Central memory CD8-positive, alpha-beta T cell (primary cell): ENCODE measurements at regions not wholly inside any gene's neighbourhood (a gene's known extent, or its start where the extent isn't known, plus 50 kb on each side); places are given as distances from the start of the nearest gene placed in this dataset.
A peak's percentile ranks its signal among the peaks of the same experiment; 100 is the strongest.
"Not testable (repeated sequence)": the region's sequence is repeated elsewhere in the genome, so short reads cannot be mapped to it uniquely, and the experiment has no call there.

ENCODE experiments used
- ATAC-seq: fragments of 150-1000 bp; cut with Tn5 transposase; replicated peaks from 2 replicates; pipeline ENCODE4 v1.10.0; 2022; ENCODE audit warnings: mild to moderate bottlenecking, moderate FRiP score, moderate number of reproducible peaks; ENCODE audit not compliant: poor library complexity, severe bottlenecking; ENCODE audit errors: extremely low read depth
- DNase-seq, 2 donors: peaks; one replicate each; pipeline ENCODE4 v3.0.0; 2021; ENCODE audit warnings: low spot score in 2 of 2
- H3K27ac Mint-ChIP-seq: one replicate; pipeline ENCODE4 v1.8.0; 2022; ENCODE audit warnings: low read depth, mild to moderate bottlenecking, moderate library complexity, mixed read lengths
- H3K27me3 Mint-ChIP-seq: one replicate; pipeline ENCODE4 v1.8.0; 2022; ENCODE audit warnings: mixed read lengths
- H3K36me3 Mint-ChIP-seq: one replicate; pipeline ENCODE4 v1.8.0; 2022; ENCODE audit warnings: mild to moderate bottlenecking, moderate library complexity, mixed read lengths; ENCODE audit not compliant: insufficient read depth
- H3K4me1 Mint-ChIP-seq: one replicate; pipeline ENCODE4 v1.8.0; 2022; ENCODE audit warnings: mixed read lengths
- H3K4me3 Mint-ChIP-seq: one replicate; pipeline ENCODE4 v1.8.0; 2022; ENCODE audit warnings: mild to moderate bottlenecking, moderate library complexity, mixed read lengths
- H3K9me3 Mint-ChIP-seq: one replicate; pipeline ENCODE4 v1.8.0; 2022; ENCODE audit warnings: mixed read lengths

GRCh38 chr15:30688684-30689083 is 62.8 kb downstream of the ARHGAP11B start:
- not testable (repeated sequence) for H3K9me3 Mint-ChIP-seq, H3K27me3 Mint-ChIP-seq, H3K4me1 Mint-ChIP-seq, ATAC-seq, H3K27ac Mint-ChIP-seq, H3K4me3 Mint-ChIP-seq, DNase-seq, H3K36me3 Mint-ChIP-seq

GRCh38 chr15:30690153-30690552 is 64.2 kb downstream of the ARHGAP11B start:
- not testable (repeated sequence) for H3K9me3 Mint-ChIP-seq, DNase-seq, H3K27me3 Mint-ChIP-seq, H3K27ac Mint-ChIP-seq, H3K36me3 Mint-ChIP-seq, H3K4me1 Mint-ChIP-seq, H3K4me3 Mint-ChIP-seq, ATAC-seq

GRCh38 chr15:30695811-30696210 is 69.9 kb downstream of the ARHGAP11B start:
- not testable (repeated sequence) for H3K9me3 Mint-ChIP-seq, H3K27ac Mint-ChIP-seq, ATAC-seq, H3K4me1 Mint-ChIP-seq, H3K27me3 Mint-ChIP-seq, H3K36me3 Mint-ChIP-seq, H3K4me3 Mint-ChIP-seq, DNase-seq

- not testable (repeated sequence) for H3K4me1 Mint-ChIP-seq, H3K27me3 Mint-ChIP-seq, H3K4me3 Mint-ChIP-seq, H3K36me3 Mint-ChIP-seq, DNase-seq, H3K9me3 Mint-ChIP-seq
- peak overlapping the region; percentile 64 for H3K27ac Mint-ChIP-seq
- peak; percentile 71 for ATAC-seq
Measured at GRCh38 chr15:30696439-30697314, 70.7 kb downstream of the ARHGAP11B start.

- not testable (repeated sequence) for H3K27ac Mint-ChIP-seq, H3K4me3 Mint-ChIP-seq, H3K27me3 Mint-ChIP-seq, H3K4me1 Mint-ChIP-seq, H3K36me3 Mint-ChIP-seq, DNase-seq, H3K9me3 Mint-ChIP-seq
- ATAC-seq = peak; percentile 87
Measured at GRCh38 chr15:30697315-30697685, 71.4 kb downstream of the ARHGAP11B start.

GRCh38 chr15:30700006-30700597 is 74.2 kb downstream of the ARHGAP11B start:
- not testable (repeated sequence) for ATAC-seq, H3K36me3 Mint-ChIP-seq, H3K9me3 Mint-ChIP-seq, H3K27me3 Mint-ChIP-seq, H3K4me3 Mint-ChIP-seq, DNase-seq, H3K27ac Mint-ChIP-seq, H3K4me1 Mint-ChIP-seq

- not testable (repeated sequence) for ATAC-seq, H3K9me3 Mint-ChIP-seq, DNase-seq, H3K4me3 Mint-ChIP-seq, H3K36me3 Mint-ChIP-seq, H3K4me1 Mint-ChIP-seq, H3K27me3 Mint-ChIP-seq
- peak overlapping the region; percentile 65 for H3K27ac Mint-ChIP-seq
Measured at GRCh38 chr15:30707976-30708685, 82.2 kb downstream of the ARHGAP11B start.

GRCh38 chr15:30708809-30709208 is 82.9 kb downstream of the ARHGAP11B start:
- H3K36me3 Mint-ChIP-seq, H3K27me3 Mint-ChIP-seq, H3K9me3 Mint-ChIP-seq, DNase-seq, H3K4me1 Mint-ChIP-seq, ATAC-seq, H3K4me3 Mint-ChIP-seq: not testable (repeated sequence)
- H3K27ac Mint-ChIP-seq = peak overlapping the region; percentile 65

GRCh38 chr15:30718038-30718643 is 92.2 kb downstream of the ARHGAP11B start:
- H3K9me3 Mint-ChIP-seq, ATAC-seq, H3K36me3 Mint-ChIP-seq, H3K27me3 Mint-ChIP-seq, H3K27ac Mint-ChIP-seq, H3K4me1 Mint-ChIP-seq, H3K4me3 Mint-ChIP-seq, DNase-seq: not testable (repeated sequence)

- DNase-seq, ATAC-seq, H3K4me3 Mint-ChIP-seq, H3K27me3 Mint-ChIP-seq, H3K4me1 Mint-ChIP-seq, H3K27ac Mint-ChIP-seq, H3K36me3 Mint-ChIP-seq, H3K9me3 Mint-ChIP-seq: not testable (repeated sequence)
Measured at GRCh38 chr15:30719363-30719762, 93.4 kb downstream of the ARHGAP11B start.

GRCh38 chr15:30720825-30721224 is 94.9 kb downstream of the ARHGAP11B start:
- not testable (repeated sequence) for ATAC-seq, DNase-seq, H3K4me3 Mint-ChIP-seq, H3K36me3 Mint-ChIP-seq, H3K4me1 Mint-ChIP-seq, H3K27ac Mint-ChIP-seq, H3K9me3 Mint-ChIP-seq, H3K27me3 Mint-ChIP-seq

- DNase-seq, H3K36me3 Mint-ChIP-seq, H3K4me3 Mint-ChIP-seq: not testable (repeated sequence)
Measured at GRCh38 chr15:30721529-30721928, 95.6 kb downstream of the ARHGAP11B start.

More at GRCh38 chr15:30721529-30721928, 95.6 kb downstream of the ARHGAP11B start:
- not testable (repeated sequence) for H3K27ac Mint-ChIP-seq, H3K9me3 Mint-ChIP-seq, ATAC-seq, H3K4me1 Mint-ChIP-seq, H3K27me3 Mint-ChIP-seq
